Transverse colon (tissue), 3 donors: ENCODE measurements at regions not wholly inside any gene's neighbourhood (a gene's known extent, or its start where the extent isn't known, plus 50 kb on each side); places are given as distances from the start of the nearest gene placed in this dataset.

Experiments
- EP300 ChIP-seq: sonication (generic); formaldehyde crosslinking; IDR thresholded peaks from one replicate; pipeline ENCODE4 v1.6.1; 2017; ENCODE audit warnings: antibody characterized with exemption, low read depth
- POLR2A ChIP-seq: fragments of 450-650 bp; IDR thresholded peaks from one replicate; pipeline ENCODE4 v1.6.1; 2016; ENCODE audit warnings: antibody characterized with exemption, mild to moderate bottlenecking, moderate library complexity
- TF ChIP-seq, protein P1 (sequence below), 5 experiments: fragments of 200-600 bp in 3 of 5; fragments of 450-650 bp in 2 of 5; sonication (generic) in 3 of 5; IDR thresholded peaks; 1 replicate in 2 of 5; 2 replicates in 3 of 5; pipeline ENCODE4 v1.5.1; 2016 to 2017; ENCODE audit warnings: antibody characterized with exemption in 5 of 5, inconsistent platforms in 3 of 5, mild to moderate bottlenecking in 2 of 5, moderate library complexity in 1 of 5

DNA sequence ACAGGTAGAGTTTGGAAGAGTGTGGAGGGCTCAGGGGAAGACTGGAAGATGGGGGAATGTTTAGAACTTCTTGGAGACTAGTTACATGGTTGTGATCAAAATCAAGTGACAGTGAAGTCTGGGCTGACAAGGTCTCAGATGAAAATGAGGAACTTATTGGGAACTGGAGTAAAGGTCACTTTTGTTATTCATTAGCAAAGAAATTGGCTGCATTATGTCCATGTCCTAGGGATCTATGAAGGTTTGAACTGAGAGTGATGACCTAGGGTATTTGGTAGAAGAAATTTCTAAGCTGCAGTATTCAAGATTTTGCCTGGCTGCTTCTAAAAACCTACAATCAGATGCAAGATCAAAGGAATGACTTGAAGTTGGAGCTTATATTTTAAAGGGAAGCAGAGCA lies 747.1 kb downstream of the KCNJ2 start:
- TF ChIP-seq, protein P1, sequence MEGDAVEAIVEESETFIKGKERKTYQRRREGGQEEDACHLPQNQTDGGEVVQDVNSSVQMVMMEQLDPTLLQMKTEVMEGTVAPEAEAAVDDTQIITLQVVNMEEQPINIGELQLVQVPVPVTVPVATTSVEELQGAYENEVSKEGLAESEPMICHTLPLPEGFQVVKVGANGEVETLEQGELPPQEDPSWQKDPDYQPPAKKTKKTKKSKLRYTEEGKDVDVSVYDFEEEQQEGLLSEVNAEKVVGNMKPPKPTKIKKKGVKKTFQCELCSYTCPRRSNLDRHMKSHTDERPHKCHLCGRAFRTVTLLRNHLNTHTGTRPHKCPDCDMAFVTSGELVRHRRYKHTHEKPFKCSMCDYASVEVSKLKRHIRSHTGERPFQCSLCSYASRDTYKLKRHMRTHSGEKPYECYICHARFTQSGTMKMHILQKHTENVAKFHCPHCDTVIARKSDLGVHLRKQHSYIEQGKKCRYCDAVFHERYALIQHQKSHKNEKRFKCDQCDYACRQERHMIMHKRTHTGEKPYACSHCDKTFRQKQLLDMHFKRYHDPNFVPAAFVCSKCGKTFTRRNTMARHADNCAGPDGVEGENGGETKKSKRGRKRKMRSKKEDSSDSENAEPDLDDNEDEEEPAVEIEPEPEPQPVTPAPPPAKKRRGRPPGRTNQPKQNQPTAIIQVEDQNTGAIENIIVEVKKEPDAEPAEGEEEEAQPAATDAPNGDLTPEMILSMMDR (IDR thresholded peaks at IDR 0.05) = no peak
- no peak for TF ChIP-seq EP300
- no peak for TF ChIP-seq POLR2A
